ENCODE measurements at regions not wholly inside any gene's neighbourhood (a gene's known extent, or its start where the extent isn't known, plus 50 kb on each side); places are given as distances from the start of the nearest gene placed in this dataset.
"Not testable (repeated sequence)": the region's sequence is repeated elsewhere in the genome, so short reads cannot be mapped to it uniquely, and the experiment has no call there.

- DNase-seq (ENCODE audit: low spot score) = no peak
These were observed 132.2 kb upstream of the NOX3 start for GRCh38 chr6:155587817-155588216.

GRCh38 chr6:155586090-155586489 is 130.5 kb upstream of the NOX3 start:
- DNase-seq (ENCODE audit: low spot score) = no peak

DNA sequence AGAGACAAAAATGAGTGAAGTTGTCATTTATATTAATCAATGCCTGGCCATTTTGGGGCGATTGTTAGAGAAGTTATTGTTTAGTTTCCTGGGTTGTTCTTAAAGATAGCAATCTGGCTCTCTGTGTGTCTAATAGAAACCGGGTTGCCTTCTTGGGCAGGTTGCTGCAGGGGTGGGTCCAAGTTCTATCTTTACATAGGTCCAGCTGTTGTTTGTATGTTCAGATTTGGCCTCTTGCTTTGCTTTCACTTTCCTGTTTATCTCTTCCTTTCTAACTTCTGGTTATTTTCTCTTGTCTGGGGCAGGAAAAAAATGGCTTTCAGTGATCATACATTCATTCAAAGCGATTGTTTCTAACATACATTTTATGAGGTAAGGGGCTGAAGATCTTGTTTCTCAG is 128.4 kb upstream of the NOX3 start:
- DNase-seq (ENCODE audit: low spot score) = no peak

GRCh38 chr6:155582016-155582991 is 126.7 kb upstream of the NOX3 start:
- no peak for DNase-seq (ENCODE audit: low spot score)

DNA sequence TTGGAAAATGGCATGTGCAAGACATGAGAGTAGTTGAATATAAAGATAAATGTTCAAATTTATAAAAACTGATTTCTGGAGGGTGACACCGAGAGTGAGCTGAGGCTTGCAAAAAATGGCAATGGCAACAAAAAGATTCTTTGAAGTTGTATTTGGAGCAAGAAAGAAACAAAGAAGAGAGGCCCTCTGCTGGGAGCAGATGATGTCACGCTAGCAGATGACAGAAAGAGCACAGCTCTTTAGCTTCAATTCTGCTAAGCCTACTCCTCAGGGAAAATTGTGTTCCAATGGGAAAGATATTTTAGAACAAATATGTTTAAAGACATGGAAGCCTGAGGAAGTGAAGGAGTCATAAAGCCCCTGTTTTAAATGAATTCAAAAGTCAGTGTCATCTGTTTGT is 125.3 kb upstream of the NOX3 start:
- DNase-seq (ENCODE audit: low spot score) = peak; percentile 19

- no peak for DNase-seq (ENCODE audit: low spot score)
These were observed 122.6 kb upstream of the NOX3 start for GRCh38 chr6:155578251-155578650.

GRCh38 chr6:155561966-155562364 is 106.3 kb upstream of the NOX3 start:
- DNase-seq (ENCODE audit: low spot score) = no peak

GRCh38 chr6:155561257-155561965 is 105.8 kb upstream of the NOX3 start:
- no peak for DNase-seq (ENCODE audit: low spot score)

GRCh38 chr6:155549928-155550327 is 94.3 kb upstream of the NOX3 start:
- DNase-seq (ENCODE audit: low spot score) = no peak

DNA sequence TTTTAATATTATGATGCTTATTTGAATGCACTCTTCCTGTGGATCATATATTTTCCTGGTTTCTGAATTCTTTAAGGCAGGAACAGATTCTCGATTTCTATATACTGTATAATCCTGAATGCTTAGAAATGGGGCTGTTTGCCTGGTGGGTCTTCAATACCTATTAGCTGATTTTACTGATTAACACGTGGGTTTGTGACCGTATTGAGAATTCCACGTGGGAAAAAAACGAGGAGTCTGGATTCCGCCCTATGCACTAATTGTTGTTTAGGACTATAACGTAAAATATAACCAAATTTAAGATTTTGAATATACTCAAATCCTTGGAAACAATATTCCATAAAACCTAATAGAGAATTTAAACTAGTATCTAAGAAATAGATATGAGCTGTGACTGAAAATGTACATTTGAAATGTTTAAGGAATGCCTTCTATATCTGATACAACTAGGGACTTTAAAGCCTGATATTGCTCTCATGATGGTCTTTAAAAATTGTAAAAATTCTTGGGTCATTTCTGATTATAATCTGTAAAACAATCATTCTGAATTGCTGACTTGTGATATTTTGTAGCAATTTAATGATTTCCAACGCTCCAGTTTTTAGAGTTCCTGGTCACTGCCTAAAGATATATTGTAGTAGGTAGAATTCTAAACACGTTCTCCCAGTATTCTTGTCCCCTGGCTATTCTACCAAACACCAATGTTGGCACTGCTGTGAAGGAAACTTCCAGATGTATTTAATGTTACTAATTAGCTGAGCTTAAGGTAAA is 93.6 kb upstream of the NOX3 start:
- DNase-seq (ENCODE audit: low spot score) = no peak

- no peak for DNase-seq (ENCODE audit: low spot score)
These were observed 92.9 kb upstream of the NOX3 start for GRCh38 chr6:155548576-155548975.

DNA sequence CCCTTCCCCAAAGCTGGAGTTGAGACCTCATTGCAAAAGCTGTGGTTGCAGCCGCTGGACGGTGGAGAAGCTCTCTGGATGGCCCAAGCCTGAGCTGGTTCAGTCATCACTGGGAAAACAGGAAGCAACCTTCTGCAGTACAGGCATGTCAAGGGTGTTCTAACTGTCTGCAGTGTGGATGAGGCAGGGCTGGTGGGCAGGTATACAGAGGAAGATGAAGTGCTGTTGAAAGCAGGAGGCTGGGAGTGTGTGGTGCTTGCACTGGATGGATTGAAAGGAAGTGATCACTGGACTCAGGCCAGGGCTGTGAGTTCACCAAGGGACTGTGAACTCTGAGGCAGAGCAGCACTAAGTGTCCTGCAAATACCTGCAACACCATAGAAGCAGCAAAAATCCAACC is 89.0 kb upstream of the NOX3 start:
- no peak for DNase-seq (ENCODE audit: low spot score)

DNA sequence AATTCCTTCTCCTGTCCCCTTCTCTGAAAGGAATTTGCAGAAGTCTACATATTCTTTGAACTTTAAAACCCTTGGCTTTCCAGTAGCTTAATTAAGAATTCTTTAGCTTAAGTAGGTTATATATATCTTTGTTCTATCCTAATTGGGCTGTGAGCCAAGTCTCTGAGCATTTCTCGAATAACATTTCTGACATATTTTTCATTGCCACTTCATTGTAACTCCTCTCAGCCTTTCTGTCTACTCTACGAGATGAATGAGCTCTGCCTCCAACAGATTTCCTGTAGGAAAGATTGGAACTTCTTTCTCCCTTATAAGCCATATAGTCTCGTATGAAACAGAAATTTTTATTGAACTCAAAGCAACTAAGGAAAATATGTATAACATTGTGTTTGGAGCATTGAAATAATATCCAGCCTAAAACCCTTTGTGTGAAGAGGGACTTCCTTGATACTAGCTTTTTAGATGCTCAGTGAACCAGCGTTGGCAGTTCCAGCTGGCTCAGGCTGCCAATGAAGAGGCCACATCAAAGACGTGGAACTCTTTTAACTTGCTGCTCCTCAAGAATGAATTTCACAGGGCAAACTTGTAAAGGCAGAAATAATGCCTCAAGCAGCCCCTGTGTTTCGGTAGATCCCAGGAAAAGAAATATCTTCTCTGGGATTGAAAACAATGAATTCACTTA is 87.7 kb upstream of the NOX3 start:
- DNase-seq (ENCODE audit: low spot score) = no peak

- no peak for DNase-seq (ENCODE audit: low spot score)
These were observed 86.4 kb upstream of the NOX3 start for GRCh38 chr6:155542036-155542435.

GRCh38 chr6:155538708-155539390 is 83.2 kb upstream of the NOX3 start:
- no peak for DNase-seq (ENCODE audit: low spot score)

- no peak for DNase-seq (ENCODE audit: low spot score)
These were observed 79.0 kb upstream of the NOX3 start for GRCh38 chr6:155534678-155535077.

DNA sequence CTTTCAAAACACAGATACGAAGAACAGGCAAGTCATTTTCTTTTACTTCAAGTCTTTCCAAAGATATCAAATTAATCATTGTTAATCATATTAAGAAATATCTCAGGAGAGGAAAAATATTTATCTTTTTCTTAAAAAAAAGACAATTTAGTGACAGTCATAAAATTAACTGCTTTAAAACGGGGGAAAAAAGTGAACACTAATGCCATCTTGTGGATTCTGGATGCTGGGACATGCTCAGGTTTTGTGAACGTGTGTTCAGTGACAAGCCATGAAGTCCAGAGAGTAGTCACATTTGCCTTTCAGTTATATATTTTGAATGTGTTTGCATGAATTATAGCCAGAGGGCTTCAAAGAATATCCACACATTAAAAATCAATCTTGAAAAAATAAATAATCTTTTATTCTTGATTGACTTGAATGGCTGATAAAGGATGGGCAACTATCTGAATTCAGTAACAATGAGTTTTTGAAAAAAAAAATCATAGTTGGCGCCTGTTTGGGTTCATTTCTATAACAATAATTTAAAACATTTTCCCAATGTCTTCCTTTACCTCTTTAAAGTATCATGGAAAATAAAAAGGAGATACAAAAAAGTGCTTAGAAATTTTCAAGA is 74.7 kb upstream of the NOX3 start:
- DNase-seq (ENCODE audit: low spot score) = peak; percentile 74

DNA sequence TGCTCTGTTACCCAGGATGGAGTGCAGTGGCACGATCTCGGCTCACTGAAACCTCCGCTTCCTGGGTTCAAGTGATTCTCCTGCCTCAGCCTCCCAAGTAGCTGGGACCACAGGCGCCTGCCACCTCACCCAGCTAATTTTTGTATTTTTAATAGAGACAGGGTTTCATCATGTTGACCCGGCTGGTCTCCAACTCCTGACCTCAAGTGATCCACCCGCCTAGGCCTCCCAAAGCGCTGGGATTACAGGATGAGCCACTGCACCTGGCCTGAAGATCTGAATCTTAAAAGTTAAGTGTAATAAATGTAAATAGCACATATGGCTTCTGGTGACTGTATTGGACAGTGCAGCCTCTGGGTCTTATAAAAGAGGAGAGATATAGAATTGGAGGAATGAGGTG is 74.2 kb upstream of the NOX3 start:
- DNase-seq (ENCODE audit: low spot score) = not testable (repeated sequence)

- DNase-seq (ENCODE audit: low spot score) = peak; percentile 46
These were observed 73.4 kb upstream of the NOX3 start for GRCh38 chr6:155528982-155529453.

DNA sequence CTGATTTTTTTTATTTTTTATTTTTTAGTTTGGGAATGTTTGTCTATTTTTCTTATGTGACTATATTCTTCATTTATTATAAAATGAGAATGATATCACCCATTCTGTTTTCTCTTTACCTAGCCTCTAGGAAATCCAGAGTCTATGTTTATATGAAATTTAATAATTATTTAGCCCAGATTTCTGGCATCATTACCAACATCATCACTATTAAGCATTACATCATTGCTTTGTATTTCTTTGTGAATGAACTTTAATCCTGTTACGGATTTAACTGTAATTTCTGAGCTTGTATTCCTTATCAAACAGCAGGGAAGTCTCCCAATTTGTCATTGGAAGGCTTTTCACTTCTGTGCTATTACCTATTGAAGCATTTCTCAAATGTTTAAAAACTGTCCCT is 72.7 kb upstream of the NOX3 start:
- DNase-seq (ENCODE audit: low spot score) = no peak

DNA sequence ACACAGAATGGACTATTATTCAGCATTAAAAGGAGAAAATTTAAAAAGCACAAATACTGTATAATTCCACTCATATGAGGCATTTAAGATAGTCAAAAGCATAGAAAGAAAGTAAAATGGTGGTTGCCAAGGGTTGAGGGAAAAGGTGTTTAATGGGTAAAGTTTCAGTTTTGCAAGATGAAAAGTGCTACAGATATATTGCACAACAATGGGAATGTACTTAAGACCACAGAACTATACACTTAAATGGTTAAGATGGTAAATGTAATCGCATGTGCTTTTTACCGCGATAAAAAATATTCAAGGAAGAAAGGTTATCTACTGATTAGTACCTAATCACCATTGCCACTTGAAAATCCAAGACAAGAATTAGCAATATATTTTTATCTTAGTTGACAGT is 71.8 kb upstream of the NOX3 start:
- DNase-seq (ENCODE audit: low spot score) = no peak

All from NAMALWA (cell line).